Left lung (tissue), 4 donors: ENCODE measurements at regions not wholly inside any gene's neighbourhood (a gene's known extent, or its start where the extent isn't known, plus 50 kb on each side); places are given as distances from the start of the nearest gene placed in this dataset.

Experiments used
- ATAC-seq: fragments of 200-7000 bp; cut with Tn5 transposase; one replicate; pipeline ENCODE4 v1.9.1; 2020; ENCODE audit warnings: moderate library complexity
- DNase-seq, 4 donors: peaks; one replicate each; pipeline ENCODE4 v3.0.0-alpha.2; 2013 to 2020
- H3K27ac ChIP-seq, 2 donors: fragments of 200-600 bp; sonication (generic) in 1 of 2; one replicate each; pipeline versions ENCODE4 v1.5.0 to v1.8.0; 2020 to 2021
- H3K27me3 ChIP-seq, 2 donors: fragments of 200-600 bp; sonication (generic) in 1 of 2; one replicate each; pipeline versions ENCODE4 v1.5.0 to v1.8.0; 2020 to 2021
- H3K36me3 ChIP-seq, 2 donors: fragments of 200-600 bp; sonication (generic) in 1 of 2; one replicate each; pipeline versions ENCODE4 v1.5.0 to v1.8.0; 2020 to 2021
- H3K4me1 ChIP-seq, 2 donors: fragments of 200-600 bp; one replicate each; pipeline ENCODE4 v1.8.0; 2021
- H3K4me3 ChIP-seq, 2 donors: fragments of 200-600 bp; sonication (generic) in 1 of 2; one replicate each; pipeline versions ENCODE4 v1.5.0 to v1.8.0; 2020 to 2021; ENCODE audit warnings: mild to moderate bottlenecking in 1 of 2
- H3K9me3 ChIP-seq, 2 donors: fragments of 200-600 bp; sonication (generic) in 1 of 2; one replicate each; pipeline versions ENCODE4 v1.5.0 to v1.8.0; 2020 to 2021
- CTCF ChIP-seq, 2 donors: fragments of 200-600 bp; sonication (generic) in 1 of 2; IDR thresholded peaks; one replicate each; pipeline versions ENCODE4 v1.5.0 to v1.8.0; 2021; ENCODE audit warnings: antibody characterized with exemption in 2 of 2
- intact Hi-C, 2 donors: fragments of 100-400 bp; cut with DNase I; formaldehyde crosslinking; loops; one replicate each; pipeline versions ENCODE4 v1.11.2 to v1.14.2; 2022
- donor health status: DM: no; HTN: yes; CAD: no.
- donor health status: DM: no; HTN: no; CAD: no.

GRCh38 chrX:116267511-116268040 is 97.0 kb downstream of the AGTR2 start:
- H3K9me3 ChIP-seq: peaks cover 0 to 2% of the 10 kb centered on the region in 2 donors
- H3K27me3 ChIP-seq: no peaks in the 10 kb centered on the region
- TF ChIP-seq CTCF (IDR thresholded peaks at IDR 0.05): no peak
- no peak for DNase-seq
- no peak overlapping the region for H3K27ac ChIP-seq
- no peak for ATAC-seq
- H3K36me3 ChIP-seq: no peaks in the 10 kb centered on the region
- intact Hi-C loops: no loop called here
- no peak overlapping the region for H3K4me3 ChIP-seq
- no peaks in the 10 kb centered on the region for H3K4me1 ChIP-seq

- Histone ChIP-seq H3K4me1 (no peaks in the 10 kb centered on the region), H3K9me3 (peaks cover 0 to 2% of the 10 kb centered on the region in 2 donors), H3K36me3 (no peaks in the 10 kb centered on the region), H3K4me3 (no peak overlapping the region), H3K27ac (no peak overlapping the region), H3K27me3 (no peaks in the 10 kb centered on the region)
- ATAC-seq (peak; percentile 84), DNase-seq (no peak)
- no peak for TF ChIP-seq CTCF (IDR thresholded peaks at IDR 0.05)
- intact Hi-C loops: no loop called here
These were observed 101.8 kb downstream of the AGTR2 start for GRCh38 chrX:116272322-116272721.

GRCh38 chrX:116272861-116273260 is 102.3 kb downstream of the AGTR2 start:
- no peak overlapping the region for H3K4me3 ChIP-seq
- no peaks in the 10 kb centered on the region for H3K27me3 ChIP-seq
- H3K36me3 ChIP-seq: no peaks in the 10 kb centered on the region
- no peak for TF ChIP-seq CTCF (IDR thresholded peaks at IDR 0.05)
- no peak overlapping the region for H3K27ac ChIP-seq
- peaks cover 0 to 2% of the 10 kb centered on the region in 2 donors for H3K9me3 ChIP-seq
- ATAC-seq: no peak
- intact Hi-C loops: no loop called here
- no peak for DNase-seq
- no peaks in the 10 kb centered on the region for H3K4me1 ChIP-seq

GRCh38 chrX:116276261-116276660 is 105.7 kb downstream of the AGTR2 start:
- Histone ChIP-seq H3K9me3 (no peaks in the 10 kb centered on the region), H3K27me3 (peaks cover 0 to 2% of the 10 kb centered on the region in 2 donors), H3K27ac (no peak overlapping the region), H3K4me3 (no peak overlapping the region), H3K36me3 (no peaks in the 10 kb centered on the region), H3K4me1 (no peaks in the 10 kb centered on the region)
- TF ChIP-seq CTCF (IDR thresholded peaks at IDR 0.05): no peak
- intact Hi-C loops: no loop called here
- DNase-seq: peak in 2 of 4 donors; percentile 44 to 56
- ATAC-seq: no peak

DNA sequence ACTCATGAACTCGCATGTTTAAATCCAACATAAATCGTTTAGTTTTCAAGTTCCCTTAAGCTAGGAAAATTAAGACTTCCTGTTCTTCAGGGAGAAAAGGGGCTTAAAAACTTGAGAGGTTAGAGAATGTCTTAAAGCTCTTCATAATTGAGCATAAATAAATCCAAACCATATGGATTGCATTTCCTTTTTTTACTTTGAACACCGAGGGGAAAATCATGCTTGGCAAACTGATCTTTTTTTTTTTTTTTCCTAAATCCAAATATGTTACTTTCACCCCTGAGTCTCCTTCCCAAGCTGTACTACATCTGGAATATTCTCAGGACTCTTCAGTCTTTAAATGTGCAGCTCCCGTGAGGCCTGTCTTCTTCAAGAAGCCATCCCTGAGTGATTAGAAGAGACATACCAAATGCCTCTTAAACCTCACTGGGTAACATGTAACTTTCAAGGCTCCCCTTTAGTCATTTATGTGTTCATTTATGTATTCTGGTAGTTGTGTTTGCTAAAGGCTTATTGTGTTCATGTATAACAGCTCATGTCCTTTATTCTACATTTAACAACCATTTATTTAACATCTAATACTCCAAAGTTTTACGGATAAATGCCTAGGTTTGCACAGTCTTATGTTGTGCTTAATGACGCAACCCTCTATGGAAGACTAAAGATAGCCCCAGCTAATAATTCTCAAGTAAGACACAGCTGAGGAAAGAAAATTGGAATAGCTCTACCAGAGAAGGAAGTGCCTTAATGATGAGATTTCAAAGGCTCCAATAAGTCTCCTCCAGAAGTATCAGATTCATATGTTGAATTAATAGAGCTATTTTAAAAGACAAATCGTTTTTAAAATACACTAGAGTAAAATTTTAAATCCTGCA is 107.0 kb downstream of the AGTR2 start:
- no peak for TF ChIP-seq CTCF (IDR thresholded peaks at IDR 0.05)
- Histone ChIP-seq H3K4me3 (no peak overlapping the region), H3K36me3 (no peaks in the 10 kb centered on the region), H3K27ac (no peak overlapping the region), H3K4me1 (no peaks in the 10 kb centered on the region), H3K9me3 (no peaks in the 10 kb centered on the region), H3K27me3 (peaks cover 0 to 3% of the 10 kb centered on the region in 2 donors)
- intact Hi-C loops: no loop called here
- no peak for DNase-seq
- no peak for ATAC-seq
